ENCODE measurements at regions not wholly inside any gene's neighbourhood (a gene's known extent, or its start where the extent isn't known, plus 50 kb on each side); places are given as distances from the start of the nearest gene placed in this dataset.

- Histone ChIP-seq H3K4me1 (ENCODE audit: control insufficient read depth, insufficient read depth, low read length, poor library complexity, severe bottlenecking) (no peaks in the 10 kb centered on the region), H3K27ac (ENCODE audit: insufficient read depth, low read length, poor library complexity, severe bottlenecking) (no peak overlapping the region), H3K27me3 (replicated peaks; ENCODE audit: control insufficient read depth, insufficient read depth, low read length, poor library complexity, severe bottlenecking) (no peaks in the 10 kb centered on the region), H3K36me3 (ENCODE audit: control insufficient read depth, insufficient read depth, low read length) (no peaks in the 10 kb centered on the region), H3K9me3 (ENCODE audit: control insufficient read depth, low read length) (no peaks in the 10 kb centered on the region), H3K4me3 (ENCODE audit: insufficient read depth, low read depth, low read length, poor library complexity, severe bottlenecking) (no peak overlapping the region)
- DNase-seq = no peak
Measured at GRCh38 chr3:72630969-72631344, 217.3 kb downstream of the SHQ1 start.

DNA sequence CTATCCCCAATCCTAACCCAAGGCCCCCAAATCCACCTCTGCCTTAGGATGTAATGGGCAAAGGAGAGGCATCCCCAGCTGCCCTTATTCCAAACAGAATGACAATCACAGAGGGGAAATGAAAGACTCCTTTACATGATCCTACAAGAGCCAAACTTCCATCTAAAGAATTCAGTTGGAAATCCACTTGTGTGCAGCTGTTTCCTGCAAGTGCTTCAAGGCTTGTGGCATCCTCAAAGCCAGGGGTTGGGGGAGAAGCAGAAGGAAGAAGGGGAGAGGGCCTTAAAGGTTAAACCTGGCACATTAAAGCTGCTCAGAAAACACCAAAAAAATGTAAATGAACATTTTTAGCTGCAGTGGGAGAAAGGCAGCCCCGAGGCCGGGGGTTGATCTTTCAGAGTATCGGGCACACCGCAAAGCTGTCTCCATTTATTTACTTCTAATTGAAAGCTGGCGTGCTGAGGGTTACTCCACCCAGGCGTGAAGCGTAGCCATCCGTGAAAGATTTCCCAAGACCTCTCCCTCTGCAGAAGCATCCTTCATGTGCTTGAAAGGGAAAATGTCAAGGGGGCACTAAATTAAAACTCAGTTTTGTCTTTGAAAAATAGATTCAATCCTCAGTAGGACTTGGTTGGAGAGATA is 217.8 kb downstream of the SHQ1 start:
- Histone ChIP-seq H3K4me1 (ENCODE audit: control insufficient read depth, insufficient read depth, low read length, poor library complexity, severe bottlenecking) (no peaks in the 10 kb centered on the region), H3K9me3 (ENCODE audit: control insufficient read depth, low read length) (no peaks in the 10 kb centered on the region), H3K4me3 (ENCODE audit: insufficient read depth, low read depth, low read length, poor library complexity, severe bottlenecking) (no peak overlapping the region), H3K36me3 (ENCODE audit: control insufficient read depth, insufficient read depth, low read length) (no peaks in the 10 kb centered on the region), H3K27me3 (replicated peaks; ENCODE audit: control insufficient read depth, insufficient read depth, low read length, poor library complexity, severe bottlenecking) (no peaks in the 10 kb centered on the region), H3K27ac (ENCODE audit: insufficient read depth, low read length, poor library complexity, severe bottlenecking) (no peak overlapping the region)
- no peak for DNase-seq

DNA sequence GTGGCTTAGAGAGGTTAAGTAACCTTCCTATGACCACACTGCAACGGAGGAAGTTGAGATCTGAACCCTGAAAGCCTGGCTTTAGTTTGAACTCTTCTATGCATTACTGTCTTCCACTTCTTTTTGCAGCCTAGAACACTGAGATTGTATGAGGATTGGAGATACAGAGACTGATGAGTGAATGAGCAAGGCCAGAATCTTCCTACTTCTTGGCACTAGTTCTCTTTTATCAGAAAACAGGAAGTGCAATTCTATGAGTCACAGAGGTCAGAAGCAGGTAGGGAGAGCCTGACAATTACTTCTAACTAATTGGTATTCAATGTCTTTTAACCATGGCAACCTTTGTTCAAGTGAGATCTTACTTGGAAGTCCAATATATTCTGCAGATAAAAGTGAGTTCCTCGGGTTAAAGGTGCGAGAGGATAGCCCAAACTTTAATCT is 219.0 kb downstream of the SHQ1 start:
- H3K36me3 ChIP-seq (ENCODE audit: control insufficient read depth, insufficient read depth, low read length) = no peaks in the 10 kb centered on the region
- no peaks in the 10 kb centered on the region for H3K9me3 ChIP-seq (ENCODE audit: control insufficient read depth, low read length)
- no peaks in the 10 kb centered on the region for H3K27me3 ChIP-seq (replicated peaks; ENCODE audit: control insufficient read depth, insufficient read depth, low read length, poor library complexity, severe bottlenecking)
- H3K4me3 ChIP-seq (ENCODE audit: insufficient read depth, low read depth, low read length, poor library complexity, severe bottlenecking) = no peak overlapping the region
- no peaks in the 10 kb centered on the region for H3K4me1 ChIP-seq (ENCODE audit: control insufficient read depth, insufficient read depth, low read length, poor library complexity, severe bottlenecking)
- no peak for DNase-seq
- H3K27ac ChIP-seq (ENCODE audit: insufficient read depth, low read length, poor library complexity, severe bottlenecking) = no peak overlapping the region

- Histone ChIP-seq H3K36me3 (ENCODE audit: control insufficient read depth, insufficient read depth, low read length) (no peaks in the 10 kb centered on the region), H3K4me3 (ENCODE audit: insufficient read depth, low read depth, low read length, poor library complexity, severe bottlenecking) (no peak overlapping the region)
Measured at GRCh38 chr3:72628065-72628464, 220.2 kb downstream of the SHQ1 start.

GRCh38 chr3:72627271-72627670 is 221.0 kb downstream of the SHQ1 start:
- H3K27me3 ChIP-seq (replicated peaks; ENCODE audit: control insufficient read depth, insufficient read depth, low read length, poor library complexity, severe bottlenecking) = no peaks in the 10 kb centered on the region
- H3K4me3 ChIP-seq (ENCODE audit: insufficient read depth, low read depth, low read length, poor library complexity, severe bottlenecking) = no peak overlapping the region
- H3K36me3 ChIP-seq (ENCODE audit: control insufficient read depth, insufficient read depth, low read length) = no peaks in the 10 kb centered on the region
- no peaks in the 10 kb centered on the region for H3K9me3 ChIP-seq (ENCODE audit: control insufficient read depth, low read length)
- H3K4me1 ChIP-seq (ENCODE audit: control insufficient read depth, insufficient read depth, low read length, poor library complexity, severe bottlenecking) = no peaks in the 10 kb centered on the region
- DNase-seq = no peak
- H3K27ac ChIP-seq (ENCODE audit: insufficient read depth, low read length, poor library complexity, severe bottlenecking) = no peak overlapping the region

More at GRCh38 chr3:72628065-72628464, 220.2 kb downstream of the SHQ1 start:
- no peak for DNase-seq
- Histone ChIP-seq H3K27ac (ENCODE audit: insufficient read depth, low read length, poor library complexity, severe bottlenecking) (no peak overlapping the region), H3K9me3 (ENCODE audit: control insufficient read depth, low read length) (no peaks in the 10 kb centered on the region), H3K4me1 (ENCODE audit: control insufficient read depth, insufficient read depth, low read length, poor library complexity, severe bottlenecking) (no peaks in the 10 kb centered on the region), H3K27me3 (replicated peaks; ENCODE audit: control insufficient read depth, insufficient read depth, low read length, poor library complexity, severe bottlenecking) (no peaks in the 10 kb centered on the region)

DNA sequence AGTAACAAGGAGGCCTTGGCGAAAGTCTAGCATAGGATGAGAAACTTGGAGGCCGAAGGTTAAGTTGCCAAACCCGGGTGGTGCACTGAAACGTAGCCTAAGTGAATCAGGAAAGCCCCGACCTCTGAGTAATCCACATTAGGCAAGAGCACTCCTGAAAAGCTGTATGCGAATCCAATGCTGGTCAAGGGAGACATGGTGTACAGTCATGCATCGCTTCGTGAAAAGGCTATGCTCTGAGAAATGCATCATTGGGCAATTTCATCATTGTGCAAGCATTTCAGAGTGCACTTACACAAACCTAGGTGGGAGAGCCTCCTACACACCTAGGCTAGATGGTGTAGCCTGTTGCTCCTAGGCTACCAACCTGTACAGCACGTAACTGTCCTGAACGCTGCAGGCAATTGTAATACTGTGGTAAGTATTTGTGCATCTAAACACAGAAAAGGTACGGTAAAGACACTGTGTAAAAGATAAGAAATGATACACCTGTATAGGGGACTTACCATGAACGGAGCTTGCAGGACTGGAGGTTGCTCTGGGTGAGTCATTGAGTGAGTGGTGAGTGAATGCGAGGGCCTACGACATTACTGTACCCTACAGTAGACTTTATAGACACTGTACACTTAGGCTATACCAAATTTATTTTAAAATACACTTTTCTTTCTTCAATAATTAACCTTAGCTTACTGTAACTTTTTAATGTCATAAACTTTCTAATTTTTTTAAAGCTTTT is 222.5 kb downstream of the SHQ1 start:
- Histone ChIP-seq H3K27me3 (replicated peaks; ENCODE audit: control insufficient read depth, insufficient read depth, low read length, poor library complexity, severe bottlenecking) (no peaks in the 10 kb centered on the region), H3K36me3 (ENCODE audit: control insufficient read depth, insufficient read depth, low read length) (no peaks in the 10 kb centered on the region), H3K27ac (ENCODE audit: insufficient read depth, low read length, poor library complexity, severe bottlenecking) (no peak overlapping the region), H3K4me1 (ENCODE audit: control insufficient read depth, insufficient read depth, low read length, poor library complexity, severe bottlenecking) (no peaks in the 10 kb centered on the region), H3K4me3 (ENCODE audit: insufficient read depth, low read depth, low read length, poor library complexity, severe bottlenecking) (no peak overlapping the region), H3K9me3 (ENCODE audit: control insufficient read depth, low read length) (no peaks in the 10 kb centered on the region)
- DNase-seq = no peak

- Histone ChIP-seq H3K4me3 (ENCODE audit: insufficient read depth, low read depth, low read length, poor library complexity, severe bottlenecking) (no peak overlapping the region), H3K27ac (ENCODE audit: insufficient read depth, low read length, poor library complexity, severe bottlenecking) (no peak overlapping the region), H3K9me3 (ENCODE audit: control insufficient read depth, low read length) (no peaks in the 10 kb centered on the region), H3K27me3 (replicated peaks; ENCODE audit: control insufficient read depth, insufficient read depth, low read length, poor library complexity, severe bottlenecking) (no peaks in the 10 kb centered on the region), H3K4me1 (ENCODE audit: control insufficient read depth, insufficient read depth, low read length, poor library complexity, severe bottlenecking) (no peaks in the 10 kb centered on the region), H3K36me3 (ENCODE audit: control insufficient read depth, insufficient read depth, low read length) (no peaks in the 10 kb centered on the region)
- DNase-seq = no peak
Measured at GRCh38 chr3:72624656-72625055, 223.6 kb downstream of the SHQ1 start.

DNA sequence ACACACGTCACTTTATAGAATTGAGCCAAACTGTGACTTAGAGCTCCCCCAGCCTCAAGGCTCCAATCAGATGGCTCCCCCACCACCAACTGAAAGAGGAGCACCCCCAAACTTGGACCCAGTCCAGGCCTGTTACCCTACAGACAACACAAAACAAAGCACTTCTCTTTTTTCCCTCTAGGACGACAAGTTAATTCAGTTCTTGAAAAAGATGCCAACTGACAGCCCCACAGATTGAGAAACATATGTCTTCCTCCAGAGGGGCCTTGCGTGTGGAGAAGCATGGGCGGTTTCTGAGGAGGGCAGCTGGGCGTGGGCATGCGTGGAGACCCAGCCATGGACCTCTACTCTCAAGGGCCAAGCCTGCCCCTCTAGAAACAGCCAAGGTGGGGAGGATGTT is 229.5 kb downstream of the SHQ1 start:
- no peak overlapping the region for H3K27ac ChIP-seq (ENCODE audit: insufficient read depth, low read length, poor library complexity, severe bottlenecking)
- no peaks in the 10 kb centered on the region for H3K36me3 ChIP-seq (ENCODE audit: control insufficient read depth, insufficient read depth, low read length)
- no peak overlapping the region for H3K4me3 ChIP-seq (ENCODE audit: insufficient read depth, low read depth, low read length, poor library complexity, severe bottlenecking)
- no peaks in the 10 kb centered on the region for H3K27me3 ChIP-seq (replicated peaks; ENCODE audit: control insufficient read depth, insufficient read depth, low read length, poor library complexity, severe bottlenecking)
- no peak for DNase-seq
- H3K9me3 ChIP-seq (ENCODE audit: control insufficient read depth, low read length) = no peaks in the 10 kb centered on the region
- no peaks in the 10 kb centered on the region for H3K4me1 ChIP-seq (ENCODE audit: control insufficient read depth, insufficient read depth, low read length, poor library complexity, severe bottlenecking)

DNA sequence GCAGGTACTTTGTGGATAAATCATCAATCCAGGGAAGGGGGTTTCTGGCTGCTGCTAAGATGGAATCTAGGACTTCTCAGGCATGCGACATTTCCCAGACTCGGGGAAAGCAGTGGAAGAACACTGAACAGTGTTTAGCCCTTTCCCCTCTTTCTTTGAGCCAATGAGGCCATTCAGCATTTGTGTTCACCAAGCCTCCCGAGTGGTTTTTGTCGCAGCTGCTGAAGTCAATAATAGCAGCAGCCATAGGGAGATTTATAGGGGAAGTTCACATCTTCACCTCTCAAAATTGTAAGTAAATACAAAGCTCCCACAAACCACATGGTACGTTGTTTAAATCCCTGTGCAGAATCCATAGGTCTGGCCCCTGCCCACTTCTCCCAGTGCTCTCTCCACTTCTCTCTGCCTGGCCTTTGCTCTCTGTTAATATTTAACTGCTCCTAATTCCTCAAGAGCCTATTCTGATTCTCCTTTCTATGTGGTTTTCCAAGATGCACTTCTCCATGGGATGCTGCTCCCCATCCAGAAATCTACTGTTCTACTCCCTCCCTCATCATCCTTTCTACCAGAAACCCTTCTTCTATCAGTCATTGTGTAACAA is 230.7 kb downstream of the SHQ1 start:
- no peak for DNase-seq
- no peaks in the 10 kb centered on the region for H3K36me3 ChIP-seq (ENCODE audit: control insufficient read depth, insufficient read depth, low read length)
- no peaks in the 10 kb centered on the region for H3K4me1 ChIP-seq (ENCODE audit: control insufficient read depth, insufficient read depth, low read length, poor library complexity, severe bottlenecking)
- H3K27ac ChIP-seq (ENCODE audit: insufficient read depth, low read length, poor library complexity, severe bottlenecking) = no peak overlapping the region
- H3K4me3 ChIP-seq (ENCODE audit: insufficient read depth, low read depth, low read length, poor library complexity, severe bottlenecking) = no peak overlapping the region
- H3K27me3 ChIP-seq (replicated peaks; ENCODE audit: control insufficient read depth, insufficient read depth, low read length, poor library complexity, severe bottlenecking) = no peaks in the 10 kb centered on the region
- no peaks in the 10 kb centered on the region for H3K9me3 ChIP-seq (ENCODE audit: control insufficient read depth, low read length)

DNA sequence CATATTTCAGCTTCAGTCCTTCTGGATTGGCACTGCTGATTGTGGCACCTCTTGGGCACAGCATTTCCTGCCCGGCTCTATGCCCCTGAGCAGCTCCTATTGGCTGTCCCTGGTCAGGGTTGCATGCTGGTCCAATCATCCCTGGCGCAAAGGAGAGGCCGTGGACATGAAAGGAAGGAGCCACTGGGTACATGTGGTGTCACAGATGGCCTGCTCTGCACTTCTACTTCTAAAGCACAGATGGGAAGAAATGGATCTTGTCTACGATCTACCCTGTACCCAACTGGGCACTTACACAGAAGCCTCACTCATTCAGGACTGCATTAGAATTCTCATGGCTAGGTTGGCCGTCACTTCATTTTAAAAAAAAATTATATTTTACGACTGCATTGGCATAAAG is 232.5 kb downstream of the SHQ1 start:
- no peak for DNase-seq
- no peaks in the 10 kb centered on the region for H3K9me3 ChIP-seq (ENCODE audit: control insufficient read depth, low read length)
- H3K36me3 ChIP-seq (ENCODE audit: control insufficient read depth, insufficient read depth, low read length) = no peaks in the 10 kb centered on the region
- H3K27ac ChIP-seq (ENCODE audit: insufficient read depth, low read length, poor library complexity, severe bottlenecking) = no peak overlapping the region
- no peak overlapping the region for H3K4me3 ChIP-seq (ENCODE audit: insufficient read depth, low read depth, low read length, poor library complexity, severe bottlenecking)
- no peaks in the 10 kb centered on the region for H3K4me1 ChIP-seq (ENCODE audit: control insufficient read depth, insufficient read depth, low read length, poor library complexity, severe bottlenecking)
- no peaks in the 10 kb centered on the region for H3K27me3 ChIP-seq (replicated peaks; ENCODE audit: control insufficient read depth, insufficient read depth, low read length, poor library complexity, severe bottlenecking)
